Subcutaneous abdominal adipose tissue (tissue), 5 donors: ENCODE measurements at regions not wholly inside any gene's neighbourhood (a gene's known extent, or its start where the extent isn't known, plus 50 kb on each side); places are given as distances from the start of the nearest gene placed in this dataset.

Source experiments
- H3K27ac ChIP-seq: one replicate; pipeline ENCODE4 v1.7.0; 2013; ENCODE audit warnings: low read depth, mild to moderate bottlenecking, inconsistent platforms, low read length, moderate library complexity
- H3K27me3 ChIP-seq, 5 donors: one replicate each; pipeline ENCODE4 v1.7.0; 2013; ENCODE audit warnings: low read length in 5 of 5, inconsistent platforms in 1 of 5; ENCODE audit not compliant: control insufficient read depth in 5 of 5, insufficient read depth in 4 of 5
- H3K36me3 ChIP-seq, 5 donors: one replicate each; pipeline ENCODE4 v1.7.0; 2013; ENCODE audit warnings: low read length in 5 of 5; ENCODE audit not compliant: control insufficient read depth in 5 of 5, insufficient read depth in 5 of 5
- H3K4me1 ChIP-seq, 5 donors: one replicate each; pipeline ENCODE4 v1.7.0; 2013; ENCODE audit warnings: low read length in 5 of 5, mild to moderate bottlenecking in 3 of 5, moderate library complexity in 1 of 5; ENCODE audit not compliant: control insufficient read depth in 5 of 5, insufficient read depth in 5 of 5
- H3K4me3 ChIP-seq, 5 donors: one replicate each; pipeline ENCODE4 v1.7.0; 2013; ENCODE audit warnings: low read length in 5 of 5, low read depth in 1 of 5
- H3K9ac ChIP-seq, 5 donors: one replicate each; pipeline ENCODE4 v1.7.0; 2013; ENCODE audit warnings: low read length in 5 of 5, mild to moderate bottlenecking in 4 of 5, moderate library complexity in 3 of 5
- H3K9me3 ChIP-seq, 5 donors: one replicate each; pipeline ENCODE4 v1.7.0; 2013; ENCODE audit warnings: low read length in 5 of 5; ENCODE audit not compliant: control insufficient read depth in 5 of 5
- donor health status: healthy.
- donor health status: healthy.
- donor health status: healthy.
- donor health status: healthy.
- donor health status: healthy.

- Histone ChIP-seq H3K9ac (no peak overlapping the region), H3K4me1 (peaks cover 2 to 15% (median 10%) of the 10 kb centered on the region in 5 donors), H3K4me3 (no peak overlapping the region), H3K36me3 (no peaks in the 10 kb centered on the region), H3K9me3 (no peaks in the 10 kb centered on the region), H3K27ac (no peak overlapping the region), H3K27me3 (no peaks in the 10 kb centered on the region)
Observed at GRCh38 chr2:228675646-228676045, 494.2 kb upstream of the SPHKAP start.

- Histone ChIP-seq H3K36me3 (no peaks in the 10 kb centered on the region), H3K4me1 (peaks cover 2 to 15% (median 10%) of the 10 kb centered on the region in 5 donors), H3K27me3 (no peaks in the 10 kb centered on the region), H3K4me3 (no peak overlapping the region), H3K9me3 (no peaks in the 10 kb centered on the region), H3K9ac (no peak overlapping the region), H3K27ac (no peak overlapping the region)
Observed at GRCh38 chr2:228675091-228675490, 493.6 kb upstream of the SPHKAP start.

GRCh38 chr2:228673876-228674554 lies 492.5 kb upstream of the SPHKAP start:
- Histone ChIP-seq H3K9me3 (no peaks in the 10 kb centered on the region), H3K9ac (no peak overlapping the region), H3K4me1 (peaks cover 2 to 21% (median 13%) of the 10 kb centered on the region in 5 donors), H3K27ac (no peak overlapping the region), H3K4me3 (no peak overlapping the region), H3K36me3 (no peaks in the 10 kb centered on the region), H3K27me3 (no peaks in the 10 kb centered on the region)

- Histone ChIP-seq H3K27me3 (no peaks in the 10 kb centered on the region), H3K9ac (no peak overlapping the region), H3K36me3 (no peaks in the 10 kb centered on the region)
Observed at GRCh38 chr2:228669690-228670089, 488.2 kb upstream of the SPHKAP start.

GRCh38 chr2:228665232-228665631 lies 483.7 kb upstream of the SPHKAP start:
- H3K9me3 ChIP-seq: no peaks in the 10 kb centered on the region
- no peak overlapping the region for H3K4me3 ChIP-seq
- no peak overlapping the region for H3K27ac ChIP-seq

More at GRCh38 chr2:228669690-228670089, 488.2 kb upstream of the SPHKAP start:
- no peaks in the 10 kb centered on the region for H3K9me3 ChIP-seq
- no peak overlapping the region for H3K27ac ChIP-seq
- peaks cover under 1 to 12% (median 8%) of the 10 kb centered on the region in 5 donors for H3K4me1 ChIP-seq
- H3K4me3 ChIP-seq: no peak overlapping the region

GRCh38 chr2:228658998-228659397 lies 477.5 kb upstream of the SPHKAP start:
- Histone ChIP-seq H3K27ac (no peak overlapping the region), H3K4me3 (no peak overlapping the region), H3K36me3 (no peaks in the 10 kb centered on the region), H3K9ac (no peak overlapping the region), H3K27me3 (no peaks in the 10 kb centered on the region), H3K4me1 (no peaks in the 10 kb centered on the region), H3K9me3 (no peaks in the 10 kb centered on the region)

More at GRCh38 chr2:228665232-228665631, 483.7 kb upstream of the SPHKAP start:
- Histone ChIP-seq H3K36me3 (no peaks in the 10 kb centered on the region), H3K4me1 (peaks cover 0 to 6% (median 2%) of the 10 kb centered on the region in 5 donors), H3K9ac (no peak overlapping the region), H3K27me3 (no peaks in the 10 kb centered on the region)

GRCh38 chr2:228657807-228658402 lies 476.4 kb upstream of the SPHKAP start:
- no peaks in the 10 kb centered on the region for H3K36me3 ChIP-seq
- H3K27ac ChIP-seq: no peak overlapping the region
- no peak overlapping the region for H3K4me3 ChIP-seq
- no peaks in the 10 kb centered on the region for H3K9me3 ChIP-seq
- H3K27me3 ChIP-seq: no peaks in the 10 kb centered on the region
- no peaks in the 10 kb centered on the region for H3K4me1 ChIP-seq
- no peak overlapping the region for H3K9ac ChIP-seq

- no peaks in the 10 kb centered on the region for H3K36me3 ChIP-seq
- H3K27me3 ChIP-seq: no peaks in the 10 kb centered on the region
- no peaks in the 10 kb centered on the region for H3K4me1 ChIP-seq
- H3K27ac ChIP-seq: no peak overlapping the region
- H3K9ac ChIP-seq: no peak overlapping the region
- no peak overlapping the region for H3K4me3 ChIP-seq
- no peaks in the 10 kb centered on the region for H3K9me3 ChIP-seq
Observed at GRCh38 chr2:228655331-228655730, 473.8 kb upstream of the SPHKAP start.

- Histone ChIP-seq H3K9me3 (no peaks in the 10 kb centered on the region), H3K9ac (no peak overlapping the region), H3K27me3 (no peaks in the 10 kb centered on the region), H3K4me1 (no peaks in the 10 kb centered on the region), H3K36me3 (no peaks in the 10 kb centered on the region), H3K4me3 (no peak overlapping the region), H3K27ac (no peak overlapping the region)
Observed at GRCh38 chr2:228654707-228655106, 473.2 kb upstream of the SPHKAP start.

- Histone ChIP-seq H3K36me3 (no peaks in the 10 kb centered on the region), H3K9me3 (no peaks in the 10 kb centered on the region), H3K27ac (no peak overlapping the region), H3K27me3 (no peaks in the 10 kb centered on the region), H3K4me3 (no peak overlapping the region), H3K9ac (no peak overlapping the region), H3K4me1 (no peaks in the 10 kb centered on the region)
Observed at GRCh38 chr2:228653884-228654283, 472.4 kb upstream of the SPHKAP start.
